ENCODE measurements at regions not wholly inside any gene's neighbourhood (a gene's known extent, or its start where the extent isn't known, plus 50 kb on each side); places are given as distances from the start of the nearest gene placed in this dataset.

DNA sequence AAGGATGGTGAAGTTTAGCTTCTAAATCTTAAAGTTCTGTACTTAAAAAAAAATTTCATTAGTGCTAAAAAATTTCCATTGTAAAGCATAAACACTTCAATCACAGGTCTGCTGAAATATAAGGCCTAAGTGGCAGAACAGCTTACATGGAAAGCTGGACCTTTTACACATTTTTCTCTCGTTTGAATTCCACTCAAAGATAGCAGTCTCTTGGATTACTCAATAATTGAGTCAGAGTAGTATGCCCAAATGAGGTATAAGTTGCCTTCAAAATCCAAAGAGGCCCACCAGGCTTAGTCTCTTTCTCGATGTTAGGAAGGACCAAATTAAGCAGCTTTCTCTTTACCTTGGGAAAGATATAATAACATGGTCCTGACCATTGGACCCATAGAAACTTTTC, 220.4 kb upstream of the CWC22 start:
- no TSS peak for BruUV-seq (replicated peaks)
- Histone ChIP-seq H3K36me3 (ENCODE audit: control insufficient read depth, insufficient read depth, low read length) (no peaks in the 10 kb centered on the region), H4K8ac (ENCODE audit: low read depth in 2 of 2, low read length in 2 of 2) (no peak overlapping the region), H4K20me1 (ENCODE audit: insufficient read depth, low read length) (no peaks in the 10 kb centered on the region), H2BK20ac (ENCODE audit: low read depth, low read length) (no peak overlapping the region), H2AK9ac (replicated peaks; ENCODE audit: low read depth, low read length, poor library complexity) (no peak overlapping the region), H3K9me1 (ENCODE audit: insufficient read depth, low read length) (no peaks in the 10 kb centered on the region), H3K9me3 (ENCODE audit: control insufficient read depth, insufficient read depth, low read length) (peaks cover 6% of the 10 kb centered on the region), H2BK120ac (ENCODE audit: low read depth, low read length) (no peak overlapping the region), H3K4me1 (ENCODE audit: control insufficient read depth, insufficient read depth, low read length) (no peaks in the 10 kb centered on the region), H4K5ac (ENCODE audit: low read depth, low read length) (no peak overlapping the region), H3K27me3 (ENCODE audit: control insufficient read depth, insufficient read depth, low read length) (no peaks in the 10 kb centered on the region), H4K91ac (ENCODE audit: insufficient read depth, low read depth, low read length) (no peak overlapping the region), H3K27ac (ENCODE audit: insufficient read depth, low read length) (no peak overlapping the region), H3K4ac (ENCODE audit: low read depth, low read length) (no peak overlapping the region), H3K23ac (ENCODE audit: low read depth, low read length) (no peak overlapping the region), H2AFZ (replicated peaks; ENCODE audit: low read length, poor library complexity) (no peak overlapping the region), H2BK5ac (ENCODE audit: low read depth, low read length, poor library complexity, severe bottlenecking) (no peak overlapping the region), H3K9ac (ENCODE audit: low read depth, low read length) (no peak overlapping the region), H3K4me3 (ENCODE audit: insufficient read depth, low read depth, low read length) (no peak overlapping the region), H3K18ac (ENCODE audit: low read depth, low read length) (no peak overlapping the region), H2BK15ac (ENCODE audit: low read depth, low read length) (no peak overlapping the region), H3K56ac (ENCODE audit: extremely low read depth, insufficient read depth, low read length) (no peak overlapping the region), H3K79me1 (ENCODE audit: low read depth in 1 of 2, low read length in 2 of 2) (no peaks in the 10 kb centered on the region), H2AK5ac (ENCODE audit: low read depth, low read length) (no peak overlapping the region), H3K4me2 (ENCODE audit: low read depth, low read length) (no peak overlapping the region), H3K14ac (replicated peaks; ENCODE audit: low read depth, low read length) (no peak overlapping the region)
- dilution Hi-C loops (cut with HindIII; ENCODE audit: low sequenced_read_pairs, unreplicated experiment) (no loop called here), intact Hi-C loops (cut with micrococcal nuclease) (no loop called here), in situ Hi-C loops (cut with MboI; ENCODE audit: low sequenced_read_pairs) (no loop called here)
- ChIA-PET CTCF (no interaction called here), POLR2A (ENCODE audit: unreplicated experiment) (no interaction called here)
- TF ChIP-seq RFX5 (IDR thresholded peaks at IDR 0.05; ENCODE audit: low read depth, low read length) (no peak), MAFK (IDR thresholded peaks at IDR 0.05; ENCODE audit: low read depth, low read length) (no peak), USF2 (IDR thresholded peaks at IDR 0.05; ENCODE audit: low read depth, low read length) (no peak), NFE2L2 (IDR thresholded peaks at IDR 0.05; ENCODE audit: low read depth, low read length) (no peak), CHD1 (IDR thresholded peaks at IDR 0.05; ENCODE audit: low read depth, low read length) (no peak), SMC3 (IDR thresholded peaks at IDR 0.05; ENCODE audit: low read depth, low read length) (no peak), CEBPB (IDR thresholded peaks at IDR 0.05; ENCODE audit: low read depth, low read length) (no peak), RAD21 (IDR thresholded peaks at IDR 0.05; ENCODE audit: low read length) (no peak), BHLHE40 (IDR thresholded peaks at IDR 0.05; ENCODE audit: low read depth, low read length) (no peak), CTCF (conservative IDR thresholded peaks at IDR 0.05; ENCODE audit: low read depth, low read length) (no peak)
- TF ChIP-seq, protein P1, sequence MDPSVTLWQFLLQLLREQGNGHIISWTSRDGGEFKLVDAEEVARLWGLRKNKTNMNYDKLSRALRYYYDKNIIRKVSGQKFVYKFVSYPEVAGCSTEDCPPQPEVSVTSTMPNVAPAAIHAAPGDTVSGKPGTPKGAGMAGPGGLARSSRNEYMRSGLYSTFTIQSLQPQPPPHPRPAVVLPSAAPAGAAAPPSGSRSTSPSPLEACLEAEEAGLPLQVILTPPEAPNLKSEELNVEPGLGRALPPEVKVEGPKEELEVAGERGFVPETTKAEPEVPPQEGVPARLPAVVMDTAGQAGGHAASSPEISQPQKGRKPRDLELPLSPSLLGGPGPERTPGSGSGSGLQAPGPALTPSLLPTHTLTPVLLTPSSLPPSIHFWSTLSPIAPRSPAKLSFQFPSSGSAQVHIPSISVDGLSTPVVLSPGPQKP (IDR thresholded peaks at IDR 0.05; ENCODE audit: borderline replicate concordance, low read depth, low read length), result no peak
- peak; percentile 11 for DNase-seq
- WGBS, 2 experiments (ENCODE audit: extremely low coverage in 2 of 2, insufficient read length in 1 of 2), result 80% methylated on average over 1 of the region's 2 CpGs; no CpG with 5 or more reads in 1 of the 2 experiments
- ATAC-seq (ENCODE audit: low read depth), result no peak; the same call in 1 of the 2 replicates
